Type B pancreatic cell (in vitro differentiated cells): ENCODE measurements at regions not wholly inside any gene's neighbourhood (a gene's known extent, or its start where the extent isn't known, plus 50 kb on each side); places are given as distances from the start of the nearest gene placed in this dataset.

ENCODE experiments used
- DNase-seq: peaks from one replicate; pipeline ENCODE4 v3.0.0; 2021; ENCODE audit warnings: mixed read lengths; ENCODE audit not compliant: unreplicated experiment; ENCODE audit errors: extremely low spot score
- H3K27ac Mint-ChIP-seq: 2 replicates; pipeline ENCODE4 v1.8.0; 2021; ENCODE audit warnings: mild to moderate bottlenecking, mixed read lengths
- H3K27me3 Mint-ChIP-seq: 2 replicates; pipeline ENCODE4 v1.8.0; 2021; ENCODE audit warnings: mixed read lengths
- H3K36me3 Mint-ChIP-seq: 2 replicates; pipeline ENCODE4 v1.8.0; 2021; ENCODE audit warnings: mixed read lengths
- H3K4me1 Mint-ChIP-seq: one replicate; pipeline ENCODE4 v1.8.0; 2021; ENCODE audit warnings: mixed read lengths; ENCODE audit not compliant: unreplicated experiment
- H3K4me3 Mint-ChIP-seq: 2 replicates; pipeline ENCODE4 v1.8.0; 2021; ENCODE audit warnings: mild to moderate bottlenecking, mixed read lengths
- H3K9me3 Mint-ChIP-seq: 2 replicates; pipeline ENCODE4 v1.8.0; 2021; ENCODE audit warnings: mixed read lengths
- CTCF ChIP-seq: fragments of 200-600 bp; sonication (generic); conservative IDR thresholded peaks from 2 replicates; pipeline ENCODE4 v1.5.0; 2021; ENCODE audit warnings: antibody characterized with exemption, mild to moderate bottlenecking

- H3K27ac Mint-ChIP-seq = no peak overlapping the region
- H3K4me3 Mint-ChIP-seq = no peak overlapping the region
- no peak for TF ChIP-seq CTCF
- H3K4me1 Mint-ChIP-seq = no peaks in the 10 kb centered on the region
- peaks cover 6% of the 10 kb centered on the region for H3K9me3 Mint-ChIP-seq
- H3K36me3 Mint-ChIP-seq = no peaks in the 10 kb centered on the region
- H3K27me3 Mint-ChIP-seq = no peaks in the 10 kb centered on the region
- DNase-seq = no peak
Observed at GRCh38 chr14:83316356-83316755, 1782.7 kb upstream of the SEL1L start.

DNA sequence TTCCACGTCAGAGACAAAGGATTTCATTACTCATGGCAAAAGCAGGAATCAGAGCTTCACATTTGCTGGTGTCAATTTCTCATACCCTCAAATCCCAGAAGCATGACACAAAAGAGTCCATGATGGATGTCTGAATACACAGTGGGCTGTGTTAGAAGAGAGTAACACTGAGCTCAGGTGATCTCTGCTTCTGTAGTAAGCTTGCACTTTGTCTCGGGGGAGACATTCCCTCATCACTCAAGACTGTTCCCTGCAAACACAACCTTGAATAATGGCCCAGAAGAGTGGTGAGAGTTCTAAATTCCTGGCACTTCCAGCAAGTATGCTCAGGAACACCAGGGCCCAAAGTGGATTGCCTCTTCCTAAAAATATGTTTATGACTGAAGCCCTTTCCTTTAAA is 1787.2 kb upstream of the SEL1L start:
- H3K4me1 Mint-ChIP-seq = no peaks in the 10 kb centered on the region
- TF ChIP-seq CTCF = no peak
- no peak overlapping the region for H3K4me3 Mint-ChIP-seq
- peaks cover 6% of the 10 kb centered on the region for H3K9me3 Mint-ChIP-seq
- no peak for DNase-seq
- no peak overlapping the region for H3K27ac Mint-ChIP-seq
- no peaks in the 10 kb centered on the region for H3K36me3 Mint-ChIP-seq
- H3K27me3 Mint-ChIP-seq = no peaks in the 10 kb centered on the region

DNA sequence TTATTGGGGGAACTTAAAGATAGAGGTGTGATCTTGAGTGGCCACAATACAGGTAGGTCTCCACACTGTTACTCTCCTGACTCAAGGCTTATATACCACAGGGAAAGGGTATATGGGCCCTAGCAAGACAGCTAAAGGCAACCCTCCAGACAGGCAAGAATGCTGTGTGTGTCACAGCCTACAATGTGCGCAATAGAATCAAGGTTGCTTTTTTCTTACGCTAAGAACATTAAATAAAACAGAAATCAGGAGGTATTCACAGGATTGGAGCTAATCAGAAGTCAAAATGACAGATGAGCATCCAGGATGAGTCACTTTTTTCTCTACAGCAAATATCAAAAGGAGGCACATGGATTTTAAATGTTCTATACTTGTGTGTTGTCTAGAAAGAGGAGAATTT is 1797.9 kb upstream of the SEL1L start:
- no peaks in the 10 kb centered on the region for H3K27me3 Mint-ChIP-seq
- DNase-seq = no peak
- no peak overlapping the region for H3K27ac Mint-ChIP-seq
- no peak for TF ChIP-seq CTCF
- H3K36me3 Mint-ChIP-seq = no peaks in the 10 kb centered on the region
- no peaks in the 10 kb centered on the region for H3K4me1 Mint-ChIP-seq
- no peaks in the 10 kb centered on the region for H3K9me3 Mint-ChIP-seq
- H3K4me3 Mint-ChIP-seq = no peak overlapping the region

DNA sequence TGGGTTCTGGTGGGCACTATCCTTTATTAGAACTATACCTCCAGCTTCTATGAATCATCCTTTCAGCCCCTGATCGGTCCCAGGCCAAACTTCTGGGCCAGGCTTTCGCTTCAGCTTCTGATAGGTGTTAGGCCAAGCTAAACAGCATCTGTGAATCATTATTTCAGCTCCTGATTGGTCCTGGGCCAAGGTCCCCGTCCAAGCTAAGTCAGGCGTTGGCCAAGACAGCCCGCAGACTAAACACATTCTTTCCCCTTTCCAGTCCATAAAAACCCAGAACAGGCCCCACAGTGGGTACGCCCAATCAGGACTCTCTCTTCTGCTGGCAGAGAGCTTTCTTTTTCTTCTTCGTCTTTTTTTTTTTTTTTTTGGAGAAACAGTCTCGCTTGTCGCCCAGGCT is 1808.9 kb upstream of the SEL1L start:
- TF ChIP-seq CTCF = no peak
- H3K27me3 Mint-ChIP-seq = no peaks in the 10 kb centered on the region
- no peaks in the 10 kb centered on the region for H3K9me3 Mint-ChIP-seq
- no peak for DNase-seq
- no peaks in the 10 kb centered on the region for H3K36me3 Mint-ChIP-seq
- H3K4me1 Mint-ChIP-seq = no peaks in the 10 kb centered on the region
- H3K27ac Mint-ChIP-seq = no peak overlapping the region
- H3K4me3 Mint-ChIP-seq = no peak overlapping the region

DNA sequence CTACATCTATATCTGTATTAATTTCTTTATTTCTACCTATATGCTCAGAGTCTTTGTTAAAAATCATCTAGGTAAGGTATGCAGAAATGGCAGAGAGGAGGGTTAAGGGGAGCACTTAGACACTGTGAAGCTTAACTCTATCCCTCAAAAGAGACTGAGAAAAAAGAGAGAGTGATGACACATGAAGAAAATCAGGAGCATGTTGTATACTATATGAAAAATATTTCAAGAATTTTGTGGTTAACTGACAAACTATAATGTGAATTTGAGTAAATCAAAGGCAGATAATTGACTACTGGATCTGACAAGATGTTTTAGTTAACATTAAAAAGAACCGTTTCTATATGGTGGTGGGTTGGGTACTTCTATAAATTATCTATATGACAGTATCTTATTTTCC is 1814.2 kb upstream of the SEL1L start:
- H3K4me3 Mint-ChIP-seq = no peak overlapping the region
- H3K9me3 Mint-ChIP-seq = no peaks in the 10 kb centered on the region
- no peak for DNase-seq
- TF ChIP-seq CTCF = no peak
- no peaks in the 10 kb centered on the region for H3K36me3 Mint-ChIP-seq
- H3K4me1 Mint-ChIP-seq = no peaks in the 10 kb centered on the region
- no peak overlapping the region for H3K27ac Mint-ChIP-seq
- H3K27me3 Mint-ChIP-seq = no peaks in the 10 kb centered on the region

GRCh38 chr14:83355609-83356008 is 1822.0 kb upstream of the SEL1L start:
- H3K4me1 Mint-ChIP-seq = no peaks in the 10 kb centered on the region
- H3K9me3 Mint-ChIP-seq = peaks cover 6% of the 10 kb centered on the region
- TF ChIP-seq CTCF = no peak
- H3K4me3 Mint-ChIP-seq = no peak overlapping the region
- H3K36me3 Mint-ChIP-seq = no peaks in the 10 kb centered on the region
- H3K27ac Mint-ChIP-seq = no peak overlapping the region
- DNase-seq = no peak
- no peaks in the 10 kb centered on the region for H3K27me3 Mint-ChIP-seq
